Osteoblast (primary cell): ENCODE measurements at regions not wholly inside any gene's neighbourhood (a gene's known extent, or its start where the extent isn't known, plus 50 kb on each side); places are given as distances from the start of the nearest gene placed in this dataset.

Experiments used
- DNase-seq: peaks from one replicate; pipeline ENCODE4 v3.0.0; 2011; ENCODE audit warnings: low spot score, mixed read lengths; ENCODE audit not compliant: insufficient read length; ENCODE audit errors: missing footprints
- H2AFZ ChIP-seq: 2 replicates; pipeline ENCODE4 v1.6.0; 2011; ENCODE audit warnings: mild to moderate bottlenecking, low read length
- H3K27ac ChIP-seq: 2 replicates; pipeline ENCODE4 v1.5.1; 2011; ENCODE audit warnings: mild to moderate bottlenecking, low read depth, low read length, moderate library complexity
- H3K27me3 ChIP-seq: 2 replicates; pipeline ENCODE4 v1.6.0; 2012; ENCODE audit warnings: mild to moderate bottlenecking, control low read depth, inconsistent platforms, low read length, moderate library complexity; ENCODE audit not compliant: insufficient read depth
- H3K36me3 ChIP-seq: 2 replicates; pipeline ENCODE4 v1.5.1; 2011; ENCODE audit warnings: mild to moderate bottlenecking, low read length, control low read depth, moderate library complexity; ENCODE audit not compliant: insufficient read depth
- H3K4me1 ChIP-seq: 2 replicates; pipeline ENCODE4 v1.5.1; 2011; ENCODE audit warnings: mild to moderate bottlenecking, low read length, control low read depth, moderate library complexity; ENCODE audit not compliant: insufficient read depth
- H3K4me2 ChIP-seq: 2 replicates; pipeline ENCODE4 v1.6.0; 2011; ENCODE audit warnings: mild to moderate bottlenecking, low read length; ENCODE audit not compliant: insufficient read depth
- H3K4me3 ChIP-seq: fragments of 200-600 bp; sonication (generic); 3 replicates; pipeline ENCODE4 v1.5.1; 2012; ENCODE audit warnings: mild to moderate bottlenecking, low read length, inconsistent platforms; ENCODE audit not compliant: insufficient read depth
- H3K79me2 ChIP-seq: 2 replicates; pipeline ENCODE4 v1.6.0; 2012; ENCODE audit warnings: mild to moderate bottlenecking, low read length, control low read depth, inconsistent platforms; ENCODE audit not compliant: insufficient read depth
- H3K9me3 ChIP-seq: 2 replicates; pipeline ENCODE4 v1.5.1; 2011; ENCODE audit warnings: low read depth, low read length, control low read depth
- H4K20me1 ChIP-seq: 2 replicates; pipeline ENCODE4 v1.6.0; 2012; ENCODE audit warnings: mild to moderate bottlenecking, low read length, control low read depth; ENCODE audit not compliant: insufficient read depth
- TF ChIP-seq, protein P1 (sequence below): IDR thresholded peaks from 2 replicates; pipeline ENCODE4 v1.5.1; 2011; ENCODE audit warnings: mild to moderate bottlenecking, low read depth, low read length, moderate library complexity; ENCODE audit errors: extremely low read depth

DNA sequence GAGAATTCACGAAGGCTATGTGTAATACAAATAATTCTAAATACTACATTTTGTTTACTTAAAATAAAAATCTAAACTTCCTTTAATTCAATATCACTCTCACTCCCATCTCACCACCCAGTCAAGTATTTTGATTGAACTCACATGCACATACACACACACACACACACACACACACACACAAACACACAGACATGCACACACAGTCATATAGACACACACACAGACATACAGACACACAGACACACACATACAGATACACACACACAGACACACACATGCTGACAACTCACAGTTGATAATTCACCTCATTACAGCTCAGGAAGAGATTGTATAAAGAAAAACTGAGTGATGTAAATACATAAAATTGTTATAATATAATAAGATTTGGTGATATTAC, 559.8 kb upstream of the SLC35B3 start:
- no peaks in the 10 kb centered on the region for H3K27me3 ChIP-seq
- H3K79me2 ChIP-seq = no peaks in the 10 kb centered on the region
- TF ChIP-seq, protein P1, sequence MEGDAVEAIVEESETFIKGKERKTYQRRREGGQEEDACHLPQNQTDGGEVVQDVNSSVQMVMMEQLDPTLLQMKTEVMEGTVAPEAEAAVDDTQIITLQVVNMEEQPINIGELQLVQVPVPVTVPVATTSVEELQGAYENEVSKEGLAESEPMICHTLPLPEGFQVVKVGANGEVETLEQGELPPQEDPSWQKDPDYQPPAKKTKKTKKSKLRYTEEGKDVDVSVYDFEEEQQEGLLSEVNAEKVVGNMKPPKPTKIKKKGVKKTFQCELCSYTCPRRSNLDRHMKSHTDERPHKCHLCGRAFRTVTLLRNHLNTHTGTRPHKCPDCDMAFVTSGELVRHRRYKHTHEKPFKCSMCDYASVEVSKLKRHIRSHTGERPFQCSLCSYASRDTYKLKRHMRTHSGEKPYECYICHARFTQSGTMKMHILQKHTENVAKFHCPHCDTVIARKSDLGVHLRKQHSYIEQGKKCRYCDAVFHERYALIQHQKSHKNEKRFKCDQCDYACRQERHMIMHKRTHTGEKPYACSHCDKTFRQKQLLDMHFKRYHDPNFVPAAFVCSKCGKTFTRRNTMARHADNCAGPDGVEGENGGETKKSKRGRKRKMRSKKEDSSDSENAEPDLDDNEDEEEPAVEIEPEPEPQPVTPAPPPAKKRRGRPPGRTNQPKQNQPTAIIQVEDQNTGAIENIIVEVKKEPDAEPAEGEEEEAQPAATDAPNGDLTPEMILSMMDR = no peak
- no peaks in the 10 kb centered on the region for H3K4me1 ChIP-seq
- no peak overlapping the region for H3K27ac ChIP-seq
- no peak overlapping the region for H3K4me2 ChIP-seq
- DNase-seq = no peak
- no peaks in the 10 kb centered on the region for H3K9me3 ChIP-seq
- no peak overlapping the region for H2AFZ ChIP-seq
- H3K36me3 ChIP-seq = no peaks in the 10 kb centered on the region
- no peaks in the 10 kb centered on the region for H4K20me1 ChIP-seq
- H3K4me3 ChIP-seq = no peak overlapping the region

DNA sequence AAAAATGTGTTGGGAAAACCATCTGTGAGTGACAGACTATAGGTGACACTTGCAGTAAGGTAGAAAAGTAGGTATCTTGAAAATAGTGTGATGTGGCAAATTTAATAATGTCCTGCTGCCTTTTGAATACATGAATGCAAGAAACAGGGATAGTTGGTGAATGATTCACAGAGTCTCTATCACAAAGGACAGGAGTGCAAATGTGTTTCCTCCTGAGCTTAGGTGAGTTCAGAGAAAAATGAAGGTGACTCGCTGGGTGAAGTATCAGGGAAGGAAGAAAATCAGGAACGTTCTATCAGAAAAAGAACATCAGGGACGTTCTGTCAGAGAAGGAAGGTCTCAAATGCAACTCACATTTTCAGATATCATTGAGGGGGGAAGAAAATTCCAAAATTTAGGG, 557.8 kb upstream of the SLC35B3 start:
- H3K79me2 ChIP-seq = no peaks in the 10 kb centered on the region
- no peak overlapping the region for H3K27ac ChIP-seq
- no peak overlapping the region for H3K4me2 ChIP-seq
- no peaks in the 10 kb centered on the region for H4K20me1 ChIP-seq
- H3K4me1 ChIP-seq = no peaks in the 10 kb centered on the region
- H3K36me3 ChIP-seq = no peaks in the 10 kb centered on the region
- DNase-seq = no peak
- no peak overlapping the region for H3K4me3 ChIP-seq
- TF ChIP-seq, protein P1 = no peak
- H3K27me3 ChIP-seq = no peaks in the 10 kb centered on the region
- H2AFZ ChIP-seq = no peak overlapping the region
- no peaks in the 10 kb centered on the region for H3K9me3 ChIP-seq

DNA sequence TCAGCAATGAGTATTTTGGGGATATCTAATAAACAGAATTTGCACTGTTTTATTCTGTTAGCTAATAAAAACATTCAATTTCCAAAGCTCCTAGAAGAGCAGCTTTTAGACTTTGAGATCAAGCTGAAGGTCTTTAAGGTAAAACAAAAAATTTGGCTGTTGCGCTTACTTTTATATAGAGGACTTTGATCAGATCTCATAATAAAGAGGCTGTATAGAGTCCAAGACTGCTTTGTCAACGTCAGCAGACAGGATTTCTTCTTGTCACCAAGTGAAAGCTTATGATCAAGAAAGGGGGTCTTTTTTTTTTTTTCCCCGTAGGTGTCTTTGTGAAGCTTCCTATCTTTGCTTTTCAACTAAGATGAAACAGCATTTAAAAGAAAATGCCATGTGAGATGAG, 556.5 kb upstream of the SLC35B3 start:
- H4K20me1 ChIP-seq = no peaks in the 10 kb centered on the region
- H3K27me3 ChIP-seq = no peaks in the 10 kb centered on the region
- TF ChIP-seq, protein P1 = no peak
- no peak for DNase-seq
- H3K9me3 ChIP-seq = no peaks in the 10 kb centered on the region
- H2AFZ ChIP-seq = no peak overlapping the region
- no peaks in the 10 kb centered on the region for H3K36me3 ChIP-seq
- no peaks in the 10 kb centered on the region for H3K4me1 ChIP-seq
- no peak overlapping the region for H3K4me2 ChIP-seq
- H3K79me2 ChIP-seq = no peaks in the 10 kb centered on the region
- H3K4me3 ChIP-seq = no peak overlapping the region
- no peak overlapping the region for H3K27ac ChIP-seq

DNA sequence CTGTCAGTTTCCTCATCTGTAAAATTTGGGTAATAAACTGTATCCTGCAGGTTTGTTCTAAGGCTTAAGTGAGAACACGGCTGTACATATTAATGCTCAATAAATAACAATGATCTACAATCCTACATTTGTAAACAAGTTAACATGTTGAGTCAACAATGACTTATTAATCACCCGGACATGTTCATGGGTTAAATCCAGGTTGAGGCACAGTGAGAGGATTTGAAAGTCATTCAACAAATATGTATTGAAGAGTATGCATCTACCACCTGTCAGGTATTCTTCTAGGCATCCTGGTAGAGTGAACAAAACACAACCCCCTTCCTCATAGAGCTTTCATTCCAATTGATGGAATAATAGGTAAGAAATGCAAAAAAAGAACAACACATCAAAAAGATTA, 554.7 kb upstream of the SLC35B3 start:
- no peaks in the 10 kb centered on the region for H3K27me3 ChIP-seq
- no peaks in the 10 kb centered on the region for H3K4me1 ChIP-seq
- TF ChIP-seq, protein P1 = no peak
- H3K4me2 ChIP-seq = no peak overlapping the region
- H3K27ac ChIP-seq = no peak overlapping the region
- H3K9me3 ChIP-seq = no peaks in the 10 kb centered on the region
- no peaks in the 10 kb centered on the region for H4K20me1 ChIP-seq
- H3K4me3 ChIP-seq = no peak overlapping the region
- H2AFZ ChIP-seq = no peak overlapping the region
- DNase-seq = no peak
- no peaks in the 10 kb centered on the region for H3K36me3 ChIP-seq
- H3K79me2 ChIP-seq = no peaks in the 10 kb centered on the region
